SK-N-SH treated with all-trans-retinoic acid at 6 μM for 48 hours (cell line): ENCODE measurements at regions not wholly inside any gene's neighbourhood (a gene's known extent, or its start where the extent isn't known, plus 50 kb on each side); places are given as distances from the start of the nearest gene placed in this dataset.

Experiments
- ATAC-seq: fragments of 200-7000 bp; cut with Tn5 transposase; 3 replicates; pipeline ENCODE4 v1.9.1; 2020; ENCODE audit warnings: mild to moderate bottlenecking, moderate library complexity
- ARNTL ChIP-seq: fragments of 450-650 bp; formaldehyde crosslinking; IDR thresholded peaks from 2 replicates; pipeline ENCODE4 v1.5.0; 2020; ENCODE audit warnings: low read depth, mild to moderate bottlenecking, moderate library complexity, borderline replicate concordance
- CSDC2 ChIP-seq: fragments of 250-450 bp; sonication (Bioruptor Pico); IDR thresholded peaks from 2 replicates; pipeline ENCODE4 v1.5.0; 2020; ENCODE audit warnings: mild to moderate bottlenecking, moderate library complexity
- ESRRG ChIP-seq: fragments of 250-450 bp; sonication (Bioruptor Pico); IDR thresholded peaks from 2 replicates; pipeline ENCODE4 v1.6.1; 2021; ENCODE audit warnings: mild to moderate bottlenecking
- GLIS3 ChIP-seq: fragments of 250-450 bp; sonication (Bioruptor Pico); IDR thresholded peaks from 2 replicates; pipeline ENCODE4 v1.5.0; 2020; ENCODE audit warnings: mild to moderate bottlenecking, moderate library complexity
- ISL1 ChIP-seq: fragments of 250-450 bp; sonication (Bioruptor Pico); IDR thresholded peaks from 2 replicates; pipeline ENCODE4 v2.1.2; 2022; ENCODE audit warnings: mild to moderate bottlenecking, moderate library complexity
- OSR1 ChIP-seq: fragments of 250-450 bp; sonication (Bioruptor Pico); IDR thresholded peaks from 2 replicates; pipeline ENCODE4 v1.8.0; 2022; ENCODE audit warnings: moderate library complexity, mild to moderate bottlenecking, inconsistent platforms
- RARB ChIP-seq: fragments of 250-450 bp; sonication (Bioruptor Pico); IDR thresholded peaks from 2 replicates; pipeline ENCODE4 v1.8.0; 2021; ENCODE audit warnings: mild to moderate bottlenecking, moderate library complexity
- SNAI2 ChIP-seq: fragments of 250-450 bp; sonication (Bioruptor Pico); IDR thresholded peaks from 2 replicates; pipeline ENCODE4 v1.5.0; 2020; ENCODE audit warnings: mild to moderate bottlenecking, moderate library complexity
- TCF4 ChIP-seq: fragments of 250-450 bp; sonication (Bioruptor Pico); IDR thresholded peaks from 2 replicates; pipeline ENCODE4 v1.8.0; 2021; ENCODE audit warnings: mild to moderate bottlenecking, moderate library complexity, borderline replicate concordance
- TOX ChIP-seq: fragments of 250-450 bp; sonication (Bioruptor Pico); IDR thresholded peaks from 2 replicates; pipeline ENCODE4 v1.8.0; 2021; ENCODE audit warnings: mild to moderate bottlenecking, moderate library complexity, borderline replicate concordance
- ZC3H10 ChIP-seq: fragments of 250-450 bp; sonication (Bioruptor Pico); IDR thresholded peaks from 2 replicates; pipeline ENCODE4 v1.5.1; 2021; ENCODE audit warnings: mild to moderate bottlenecking, moderate library complexity
- ZFP3 ChIP-seq: fragments of 250-450 bp; sonication (Bioruptor Pico); IDR thresholded peaks from 2 replicates; pipeline ENCODE4 v1.5.0; 2020; ENCODE audit warnings: mild to moderate bottlenecking, moderate library complexity
- ZNF565 ChIP-seq: fragments of 450-650 bp; formaldehyde crosslinking; conservative IDR thresholded peaks from 2 replicates; pipeline ENCODE4 v1.5.0; 2020; ENCODE audit warnings: low read depth, mild to moderate bottlenecking, moderate library complexity
- ZNF70 ChIP-seq: fragments of 450-650 bp; formaldehyde crosslinking; IDR thresholded peaks from 2 replicates; pipeline ENCODE4 v1.5.0; 2020; ENCODE audit warnings: mild to moderate bottlenecking, moderate library complexity
- ZNF8 ChIP-seq: fragments of 450-650 bp; formaldehyde crosslinking; IDR thresholded peaks from 2 replicates; pipeline ENCODE4 v1.5.0; 2020; ENCODE audit warnings: mild to moderate bottlenecking, moderate library complexity
- TF ChIP-seq, protein P1 (sequence below): fragments of 250-450 bp; sonication (Bioruptor Pico); IDR thresholded peaks from 2 replicates; pipeline ENCODE4 v1.5.1; 2020; ENCODE audit warnings: low read depth, mild to moderate bottlenecking, moderate library complexity
- TF ChIP-seq, protein P2 (sequence below): fragments of 250-450 bp; sonication (Bioruptor Pico); IDR thresholded peaks from 2 replicates; pipeline ENCODE4 v1.8.0; 2021; ENCODE audit warnings: low read depth, mild to moderate bottlenecking, moderate library complexity, borderline replicate concordance
- TF ChIP-seq, protein P3 (sequence below): fragments of 250-450 bp; sonication (Bioruptor Pico); IDR thresholded peaks from 2 replicates; pipeline ENCODE4 v1.5.0; 2020; ENCODE audit warnings: mild to moderate bottlenecking, moderate library complexity
- TF ChIP-seq, protein P4 (sequence below): fragments of 250-450 bp; sonication (Bioruptor Pico); IDR thresholded peaks from 2 replicates; pipeline ENCODE4 v1.5.1; 2021; ENCODE audit warnings: mild to moderate bottlenecking, moderate library complexity

DNA sequence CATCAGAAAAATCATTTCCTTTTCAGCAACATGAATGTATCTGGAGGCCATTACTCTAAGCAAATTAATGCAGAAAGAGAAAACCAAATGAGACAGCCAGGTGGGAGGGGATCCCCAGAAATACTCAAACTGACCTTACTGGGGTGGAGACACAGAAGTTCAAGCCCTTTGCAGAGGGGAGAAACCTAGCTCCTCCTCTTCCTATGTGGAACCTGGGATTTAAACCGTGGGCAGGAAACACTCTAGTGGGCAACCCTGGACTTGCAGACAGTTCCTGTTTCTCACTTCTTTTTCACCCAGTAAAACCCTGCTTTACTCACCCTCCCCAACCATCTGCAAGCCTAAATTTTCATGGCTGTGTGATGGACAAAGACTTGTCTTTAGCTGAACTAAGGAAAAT lies 61.3 kb downstream of the SLITRK6 start:
- TF ChIP-seq, protein P1, sequence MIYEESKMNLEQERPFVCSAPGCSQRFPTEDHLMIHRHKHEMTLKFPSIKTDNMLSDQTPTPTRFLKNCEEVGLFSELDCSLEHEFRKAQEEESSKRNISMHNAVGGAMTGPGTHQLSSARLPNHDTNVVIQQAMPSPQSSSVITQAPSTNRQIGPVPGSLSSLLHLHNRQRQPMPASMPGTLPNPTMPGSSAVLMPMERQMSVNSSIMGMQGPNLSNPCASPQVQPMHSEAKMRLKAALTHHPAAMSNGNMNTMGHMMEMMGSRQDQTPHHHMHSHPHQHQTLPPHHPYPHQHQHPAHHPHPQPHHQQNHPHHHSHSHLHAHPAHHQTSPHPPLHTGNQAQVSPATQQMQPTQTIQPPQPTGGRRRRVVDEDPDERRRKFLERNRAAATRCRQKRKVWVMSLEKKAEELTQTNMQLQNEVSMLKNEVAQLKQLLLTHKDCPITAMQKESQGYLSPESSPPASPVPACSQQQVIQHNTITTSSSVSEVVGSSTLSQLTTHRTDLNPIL (CRISPR knock-in tag): no peak
- TF ChIP-seq, protein P2, sequence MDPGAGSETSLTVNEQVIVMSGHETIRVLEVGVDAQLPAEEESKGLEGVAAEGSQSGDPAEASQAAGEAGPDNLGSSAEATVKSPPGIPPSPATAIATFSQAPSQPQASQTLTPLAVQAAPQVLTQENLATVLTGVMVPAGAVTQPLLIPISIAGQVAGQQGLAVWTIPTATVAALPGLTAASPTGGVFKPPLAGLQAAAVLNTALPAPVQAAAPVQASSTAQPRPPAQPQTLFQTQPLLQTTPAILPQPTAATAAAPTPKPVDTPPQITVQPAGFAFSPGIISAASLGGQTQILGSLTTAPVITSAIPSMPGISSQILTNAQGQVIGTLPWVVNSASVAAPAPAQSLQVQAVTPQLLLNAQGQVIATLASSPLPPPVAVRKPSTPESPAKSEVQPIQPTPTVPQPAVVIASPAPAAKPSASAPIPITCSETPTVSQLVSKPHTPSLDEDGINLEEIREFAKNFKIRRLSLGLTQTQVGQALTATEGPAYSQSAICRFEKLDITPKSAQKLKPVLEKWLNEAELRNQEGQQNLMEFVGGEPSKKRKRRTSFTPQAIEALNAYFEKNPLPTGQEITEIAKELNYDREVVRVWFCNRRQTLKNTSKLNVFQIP (CRISPR knock-in tag): no peak
- no peak for TF ChIP-seq ZFP3 (CRISPR knock-in tag)
- TF ChIP-seq ZC3H10: no peak
- no peak for TF ChIP-seq CSDC2 (CRISPR knock-in tag)
- no peak for TF ChIP-seq ESRRG
- no peak for TF ChIP-seq TOX (CRISPR knock-in tag)
- TF ChIP-seq ARNTL: no peak
- no peak for TF ChIP-seq RARB (CRISPR knock-in tag)
- TF ChIP-seq, protein P3, sequence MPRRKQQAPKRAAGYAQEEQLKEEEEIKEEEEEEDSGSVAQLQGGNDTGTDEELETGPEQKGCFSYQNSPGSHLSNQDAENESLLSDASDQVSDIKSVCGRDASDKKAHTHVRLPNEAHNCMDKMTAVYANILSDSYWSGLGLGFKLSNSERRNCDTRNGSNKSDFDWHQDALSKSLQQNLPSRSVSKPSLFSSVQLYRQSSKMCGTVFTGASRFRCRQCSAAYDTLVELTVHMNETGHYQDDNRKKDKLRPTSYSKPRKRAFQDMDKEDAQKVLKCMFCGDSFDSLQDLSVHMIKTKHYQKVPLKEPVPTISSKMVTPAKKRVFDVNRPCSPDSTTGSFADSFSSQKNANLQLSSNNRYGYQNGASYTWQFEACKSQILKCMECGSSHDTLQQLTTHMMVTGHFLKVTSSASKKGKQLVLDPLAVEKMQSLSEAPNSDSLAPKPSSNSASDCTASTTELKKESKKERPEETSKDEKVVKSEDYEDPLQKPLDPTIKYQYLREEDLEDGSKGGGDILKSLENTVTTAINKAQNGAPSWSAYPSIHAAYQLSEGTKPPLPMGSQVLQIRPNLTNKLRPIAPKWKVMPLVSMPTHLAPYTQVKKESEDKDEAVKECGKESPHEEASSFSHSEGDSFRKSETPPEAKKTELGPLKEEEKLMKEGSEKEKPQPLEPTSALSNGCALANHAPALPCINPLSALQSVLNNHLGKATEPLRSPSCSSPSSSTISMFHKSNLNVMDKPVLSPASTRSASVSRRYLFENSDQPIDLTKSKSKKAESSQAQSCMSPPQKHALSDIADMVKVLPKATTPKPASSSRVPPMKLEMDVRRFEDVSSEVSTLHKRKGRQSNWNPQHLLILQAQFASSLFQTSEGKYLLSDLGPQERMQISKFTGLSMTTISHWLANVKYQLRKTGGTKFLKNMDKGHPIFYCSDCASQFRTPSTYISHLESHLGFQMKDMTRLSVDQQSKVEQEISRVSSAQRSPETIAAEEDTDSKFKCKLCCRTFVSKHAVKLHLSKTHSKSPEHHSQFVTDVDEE: no peak
- TF ChIP-seq ISL1 (CRISPR knock-in tag): no peak
- no peak for TF ChIP-seq TCF4 (CRISPR knock-in tag)
- no peak for TF ChIP-seq ZNF565 (CRISPR knock-in tag)
- no peak for TF ChIP-seq ZNF8 (CRISPR knock-in tag)
- TF ChIP-seq ZNF70 (CRISPR knock-in tag): no peak
- no peak for TF ChIP-seq GLIS3 (CRISPR knock-in tag)
- TF ChIP-seq OSR1: no peak
- TF ChIP-seq SNAI2 (CRISPR knock-in tag): no peak
- TF ChIP-seq, protein P4, sequence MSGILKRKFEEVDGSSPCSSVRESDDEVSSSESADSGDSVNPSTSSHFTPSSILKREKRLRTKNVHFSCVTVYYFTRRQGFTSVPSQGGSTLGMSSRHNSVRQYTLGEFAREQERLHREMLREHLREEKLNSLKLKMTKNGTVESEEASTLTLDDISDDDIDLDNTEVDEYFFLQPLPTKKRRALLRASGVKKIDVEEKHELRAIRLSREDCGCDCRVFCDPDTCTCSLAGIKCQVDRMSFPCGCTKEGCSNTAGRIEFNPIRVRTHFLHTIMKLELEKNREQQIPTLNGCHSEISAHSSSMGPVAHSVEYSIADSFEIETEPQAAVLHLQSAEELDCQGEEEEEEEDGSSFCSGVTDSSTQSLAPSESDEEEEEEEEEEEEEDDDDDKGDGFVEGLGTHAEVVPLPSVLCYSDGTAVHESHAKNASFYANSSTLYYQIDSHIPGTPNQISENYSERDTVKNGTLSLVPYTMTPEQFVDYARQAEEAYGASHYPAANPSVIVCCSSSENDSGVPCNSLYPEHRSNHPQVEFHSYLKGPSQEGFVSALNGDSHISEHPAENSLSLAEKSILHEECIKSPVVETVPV: no peak
- no peak for ATAC-seq

DNA sequence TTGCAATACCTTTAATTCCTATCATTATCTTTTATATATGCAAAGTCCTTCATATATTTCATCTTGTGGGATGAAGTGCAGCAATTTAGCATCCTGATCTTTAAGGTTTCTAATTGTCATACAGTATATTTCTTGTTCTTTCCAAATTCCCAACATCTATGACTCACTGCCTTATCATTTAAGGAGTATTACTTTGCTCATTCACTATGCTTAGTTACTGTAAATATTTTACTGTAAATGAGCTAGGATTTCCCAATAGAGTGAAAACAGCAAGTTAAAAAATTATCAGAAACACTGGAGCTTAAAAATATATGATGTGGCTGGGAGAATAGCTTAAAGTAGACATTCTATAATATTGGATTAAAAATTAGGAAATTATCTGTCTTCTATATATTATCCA lies 69.9 kb downstream of the SLITRK6 start:
- ATAC-seq: no peak
- TF ChIP-seq ZC3H10: no peak
- TF ChIP-seq, protein P1 (CRISPR knock-in tag): no peak
- no peak for TF ChIP-seq ZNF8 (CRISPR knock-in tag)
- TF ChIP-seq, all 23 proteins: peak for 0

DNA sequence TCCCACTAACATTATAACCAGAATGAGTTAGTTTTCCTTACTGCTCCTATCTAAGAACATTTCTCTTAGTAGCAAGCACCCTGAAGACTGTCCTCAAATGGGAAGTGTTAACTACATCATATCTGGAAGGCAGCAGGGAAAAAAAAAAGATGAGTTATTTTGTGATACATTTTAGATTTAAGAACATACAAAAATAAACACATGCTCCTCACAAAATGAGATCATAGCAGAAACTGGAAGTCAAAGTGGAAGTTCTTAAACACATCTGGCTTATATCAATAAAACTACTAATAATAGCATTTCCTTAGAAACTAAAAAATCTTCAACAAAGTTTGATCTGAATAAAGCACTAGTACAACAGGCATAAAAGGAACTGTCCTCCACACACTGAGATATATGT lies 70.4 kb downstream of the SLITRK6 start:
- TF ChIP-seq, protein P1 (CRISPR knock-in tag): no peak
- TF ChIP-seq, protein P4: no peak
- TF ChIP-seq GLIS3 (CRISPR knock-in tag) (no peak), ZNF565 (CRISPR knock-in tag) (no peak), ARNTL (no peak), ZNF70 (CRISPR knock-in tag) (no peak)
- TF ChIP-seq, all 23 proteins: peak for 0
- no peak for ATAC-seq
